GM10248 (cell line): ENCODE measurements at regions not wholly inside any gene's neighbourhood (a gene's known extent, or its start where the extent isn't known, plus 50 kb on each side); places are given as distances from the start of the nearest gene placed in this dataset.
"Not testable (repeated sequence)": the region's sequence is repeated elsewhere in the genome, so short reads cannot be mapped to it uniquely, and the experiment has no call there.

Source experiments
- CTCF ChIA-PET: fragments of 300-600 bp; sonication (Branson Sonifier 250); formaldehyde crosslinking; extraction: SDS; loops from one replicate; lab custom pipeline; 2021; ENCODE audit warnings: antibody characterized with exemption; lab: Yijun Ruan, JAX
- POLR2A ChIA-PET: fragments of 350-650 bp; sonication (Branson Sonifier 250); formaldehyde crosslinking; extraction: SDS; loops from one replicate; lab custom pipeline; 2020; ENCODE audit warnings: antibody characterized with exemption; lab: Yijun Ruan, JAX
- DNase-seq: peaks from one replicate; pipeline ENCODE4 v3.0.0; 2012; ENCODE audit errors: extremely low spot score
- TF ChIP-seq, protein P1 (sequence below): IDR thresholded peaks from 2 replicates; pipeline ENCODE4 v1.5.1; 2012; ENCODE audit warnings: mild to moderate bottlenecking, low read depth; ENCODE audit errors: extremely low read depth, missing control alignments, control extremely low read depth

DNA sequence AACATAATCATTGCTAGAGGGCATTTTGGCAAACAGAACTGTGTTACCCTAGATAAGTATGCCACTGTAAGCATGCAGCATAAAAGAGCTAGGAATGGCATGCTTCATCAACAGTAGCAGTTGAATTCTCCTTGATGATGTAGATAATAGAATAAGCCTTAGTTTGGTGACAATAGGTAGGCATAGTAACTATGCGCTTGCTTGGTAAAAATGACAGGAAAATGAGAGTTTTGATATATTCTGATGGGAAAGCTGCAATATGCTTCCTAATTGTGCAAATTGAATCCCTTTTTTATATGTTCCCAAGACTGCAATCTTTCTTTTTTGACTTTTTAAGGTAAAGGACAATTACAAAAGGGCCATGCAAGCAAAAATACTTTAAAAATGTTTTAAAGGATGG lies 930.9 kb upstream of the FAM98A start:
- POLR2A ChIA-PET: no interaction called here
- no peak for DNase-seq
- TF ChIP-seq, protein P1, sequence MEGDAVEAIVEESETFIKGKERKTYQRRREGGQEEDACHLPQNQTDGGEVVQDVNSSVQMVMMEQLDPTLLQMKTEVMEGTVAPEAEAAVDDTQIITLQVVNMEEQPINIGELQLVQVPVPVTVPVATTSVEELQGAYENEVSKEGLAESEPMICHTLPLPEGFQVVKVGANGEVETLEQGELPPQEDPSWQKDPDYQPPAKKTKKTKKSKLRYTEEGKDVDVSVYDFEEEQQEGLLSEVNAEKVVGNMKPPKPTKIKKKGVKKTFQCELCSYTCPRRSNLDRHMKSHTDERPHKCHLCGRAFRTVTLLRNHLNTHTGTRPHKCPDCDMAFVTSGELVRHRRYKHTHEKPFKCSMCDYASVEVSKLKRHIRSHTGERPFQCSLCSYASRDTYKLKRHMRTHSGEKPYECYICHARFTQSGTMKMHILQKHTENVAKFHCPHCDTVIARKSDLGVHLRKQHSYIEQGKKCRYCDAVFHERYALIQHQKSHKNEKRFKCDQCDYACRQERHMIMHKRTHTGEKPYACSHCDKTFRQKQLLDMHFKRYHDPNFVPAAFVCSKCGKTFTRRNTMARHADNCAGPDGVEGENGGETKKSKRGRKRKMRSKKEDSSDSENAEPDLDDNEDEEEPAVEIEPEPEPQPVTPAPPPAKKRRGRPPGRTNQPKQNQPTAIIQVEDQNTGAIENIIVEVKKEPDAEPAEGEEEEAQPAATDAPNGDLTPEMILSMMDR: no peak
- CTCF ChIA-PET: no interaction called here

DNA sequence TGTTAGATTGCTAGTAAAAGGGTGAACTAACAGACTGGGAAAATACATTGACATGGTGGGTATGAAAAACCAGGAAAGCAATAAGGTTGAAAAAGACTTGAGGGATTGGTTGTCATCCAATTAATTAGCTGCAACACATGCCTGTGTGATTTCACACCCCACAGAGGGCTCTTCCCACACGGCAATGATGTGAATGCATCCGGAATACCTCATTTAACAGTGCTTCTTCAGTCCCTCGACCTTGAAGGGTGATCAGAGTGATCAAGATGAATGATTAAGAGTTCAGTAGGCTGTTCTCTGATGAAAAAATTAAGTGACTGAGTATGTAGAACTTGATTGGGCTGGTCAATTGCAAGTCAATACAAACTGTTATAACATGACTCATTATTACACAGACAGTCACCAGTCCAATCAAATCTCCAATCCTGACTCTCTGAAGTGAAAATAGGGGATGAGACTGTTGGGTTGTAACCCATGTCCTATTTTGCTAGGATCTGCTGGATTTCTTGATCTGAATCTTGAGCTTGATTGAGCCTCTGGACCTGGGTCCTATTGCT lies 924.9 kb upstream of the FAM98A start:
- no peak for DNase-seq
- ChIA-PET CTCF (no interaction called here), POLR2A (no interaction called here)
- TF ChIP-seq, protein P1: no peak

DNA sequence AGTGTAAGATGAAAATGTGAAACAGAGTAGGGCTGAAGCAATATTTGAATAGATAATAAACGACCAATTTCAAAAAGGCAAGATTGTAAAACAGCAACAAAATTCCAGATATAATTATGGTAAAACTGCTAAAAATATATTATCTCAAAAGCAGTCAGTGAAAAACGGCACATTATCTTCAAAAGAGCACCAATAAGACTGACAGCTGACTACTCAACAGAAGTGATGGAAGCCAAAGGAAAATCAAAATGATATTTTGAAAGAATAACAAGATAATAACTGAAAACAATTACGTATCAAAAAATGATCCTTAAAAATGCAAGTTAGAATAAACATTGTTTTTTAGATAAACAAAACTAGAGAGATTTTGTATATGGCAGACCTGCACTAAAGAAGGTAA lies 920.6 kb upstream of the FAM98A start:
- POLR2A ChIA-PET: no interaction called here
- DNase-seq: no peak
- CTCF ChIA-PET: no interaction called here
- TF ChIP-seq, protein P1: no peak

DNA sequence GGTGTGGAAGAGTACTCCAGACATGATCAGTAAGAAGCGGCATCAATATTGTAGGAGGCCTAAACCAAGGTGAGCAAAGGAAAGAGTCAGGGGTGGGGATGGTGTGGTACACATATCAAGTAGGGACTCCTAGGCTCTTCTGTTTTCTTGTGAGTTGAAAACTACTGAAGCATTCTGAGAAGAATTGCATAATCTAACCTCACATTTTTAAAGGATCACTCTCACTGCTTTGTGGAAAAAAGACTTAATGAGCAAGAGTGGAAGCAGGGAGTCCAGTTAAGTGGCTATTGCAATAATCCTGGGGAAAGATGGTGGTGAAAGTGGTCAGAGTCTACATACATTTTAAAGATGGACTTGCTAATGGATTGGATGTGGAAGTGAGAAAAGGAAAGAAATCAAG lies 899.5 kb upstream of the FAM98A start:
- CTCF ChIA-PET: no interaction called here
- no peak for DNase-seq
- TF ChIP-seq, protein P1: no peak
- POLR2A ChIA-PET: no interaction called here

DNA sequence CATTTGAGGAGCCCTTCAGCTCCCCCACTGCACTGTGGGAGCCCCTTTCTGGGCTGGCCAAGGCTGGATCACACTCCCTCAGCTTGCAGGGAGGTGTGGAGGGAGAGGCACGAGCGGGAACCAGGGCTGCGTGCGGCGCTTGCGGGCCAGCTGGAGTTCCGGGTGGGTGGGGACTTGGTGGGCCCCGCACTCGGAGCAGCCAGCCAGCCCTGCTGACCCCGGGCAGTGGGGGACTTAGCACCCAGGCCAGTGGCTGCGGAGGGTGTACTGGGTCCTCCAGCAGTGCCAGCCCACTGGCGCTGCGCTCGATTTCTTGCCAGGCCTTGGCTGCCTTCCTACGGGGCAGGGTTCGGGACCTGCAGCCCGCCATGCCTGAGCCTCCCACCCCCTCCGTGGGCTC lies 895.1 kb upstream of the FAM98A start:
- CTCF ChIA-PET, POLR2A ChIA-PET, DNase-seq: not testable (repeated sequence)

DNA sequence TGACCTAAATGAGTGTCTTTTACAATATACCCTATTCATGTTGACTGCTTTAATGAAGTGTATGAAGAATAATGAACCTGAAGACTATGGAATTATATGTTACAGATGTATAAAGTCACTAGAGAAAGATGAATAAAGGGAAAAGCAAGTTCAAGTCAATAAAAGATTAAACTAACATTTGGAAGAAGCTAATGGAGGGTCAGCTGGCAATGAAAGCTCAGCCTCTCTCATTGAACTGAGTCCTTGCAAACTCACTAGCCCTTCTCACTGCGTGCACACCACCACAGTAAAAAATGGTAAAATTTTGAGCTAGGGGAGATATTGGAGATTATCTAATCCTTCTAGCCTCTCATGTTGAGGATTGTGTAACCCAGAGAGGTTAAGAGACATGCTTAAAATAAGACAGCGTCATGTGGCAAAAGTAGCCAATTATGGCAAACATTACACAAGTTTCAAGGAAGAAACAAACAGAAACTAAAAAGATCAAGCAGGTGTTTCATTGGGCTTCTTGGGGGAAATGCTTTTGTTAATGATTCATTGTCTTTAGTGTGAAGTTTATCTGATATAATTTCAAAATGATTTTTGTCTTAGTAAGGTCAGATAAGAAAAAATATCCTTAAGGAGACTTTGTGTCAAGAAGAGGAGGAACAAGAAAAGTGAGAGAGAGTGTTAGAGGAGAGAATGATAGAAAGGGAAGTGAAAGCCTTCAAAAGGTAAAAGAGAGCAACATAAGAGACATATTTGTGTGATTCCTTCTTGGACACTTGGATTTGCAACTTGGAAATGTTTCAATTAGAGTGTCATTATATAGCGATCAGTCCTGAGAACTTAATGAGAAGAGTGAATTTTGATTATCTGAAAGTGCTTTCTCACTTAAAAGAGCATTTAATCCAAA lies 893.7 kb upstream of the FAM98A start:
- POLR2A ChIA-PET: no interaction called here
- TF ChIP-seq, protein P1: no peak
- DNase-seq: no peak
- CTCF ChIA-PET: no interaction called here

DNA sequence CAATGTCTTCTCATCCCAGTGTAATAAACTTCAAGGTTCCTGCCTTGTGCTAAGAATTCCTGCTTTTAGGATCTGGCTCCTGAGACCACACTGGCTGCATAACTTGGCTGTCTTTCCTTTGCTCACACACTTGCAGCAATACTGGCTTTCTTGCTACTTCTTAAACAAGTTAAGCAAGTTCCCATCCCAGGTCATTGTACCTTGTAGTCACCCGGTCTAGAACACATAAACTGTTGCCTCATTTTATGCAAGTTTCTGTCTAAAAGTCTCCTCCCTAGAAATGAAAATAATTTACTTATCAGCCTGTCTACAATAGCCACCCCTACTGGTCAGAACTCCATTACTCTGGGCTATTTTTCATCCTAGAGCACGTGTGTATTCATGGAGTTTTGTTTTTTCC lies 887.9 kb upstream of the FAM98A start:
- ChIA-PET POLR2A (no interaction called here), CTCF (no interaction called here)
- TF ChIP-seq, protein P1: no peak
- no peak for DNase-seq
